ENCODE measurements at regions not wholly inside any gene's neighbourhood (a gene's known extent, or its start where the extent isn't known, plus 50 kb on each side); places are given as distances from the start of the nearest gene placed in this dataset.
A peak's percentile ranks its signal among the peaks of the same experiment; 100 is the strongest.

GRCh38 chr4:123304151-123304964 lies 92.2 kb upstream of the SPRY1 start:
- no peak overlapping the region for H3K27ac Mint-ChIP-seq
- H3K36me3 Mint-ChIP-seq, result no peaks in the 10 kb centered on the region
- peak; percentile 31 for ATAC-seq
- peaks cover 7% of the 10 kb centered on the region for H3K4me1 Mint-ChIP-seq
- H3K4me3 Mint-ChIP-seq, result no peak overlapping the region
- no peaks in the 10 kb centered on the region for H3K9me3 Mint-ChIP-seq
- DNase-seq (ENCODE audit: low spot score in 2 of 2), result no peak

GRCh38 chr4:123305736-123306135 lies 90.9 kb upstream of the SPRY1 start:
- H3K9me3 Mint-ChIP-seq, result no peaks in the 10 kb centered on the region
- no peaks in the 10 kb centered on the region for H3K36me3 Mint-ChIP-seq
- H3K4me1 Mint-ChIP-seq, result peaks cover 7% of the 10 kb centered on the region
- no peak overlapping the region for H3K4me3 Mint-ChIP-seq
- DNase-seq (ENCODE audit: low spot score in 2 of 2) (no peak), ATAC-seq (no peak)
- no peak overlapping the region for H3K27ac Mint-ChIP-seq

GRCh38 chr4:123306769-123307168 lies 89.8 kb upstream of the SPRY1 start:
- no peaks in the 10 kb centered on the region for H3K9me3 Mint-ChIP-seq
- no peak overlapping the region for H3K4me3 Mint-ChIP-seq
- no peak overlapping the region for H3K27ac Mint-ChIP-seq
- H3K4me1 Mint-ChIP-seq, result peaks cover 7% of the 10 kb centered on the region
- no peak for ATAC-seq
- no peak for DNase-seq (ENCODE audit: low spot score in 2 of 2)
- H3K36me3 Mint-ChIP-seq, result no peaks in the 10 kb centered on the region

- H3K4me3 Mint-ChIP-seq, result no peak overlapping the region
- no peak for DNase-seq (ENCODE audit: low spot score in 2 of 2)
- peaks cover 10% of the 10 kb centered on the region for H3K36me3 Mint-ChIP-seq
- H3K4me1 Mint-ChIP-seq, result peaks cover 7% of the 10 kb centered on the region
- no peak for ATAC-seq
- H3K9me3 Mint-ChIP-seq, result no peaks in the 10 kb centered on the region
- H3K27ac Mint-ChIP-seq, result no peak overlapping the region
These were observed 87.9 kb upstream of the SPRY1 start for GRCh38 chr4:123308667-123309066.

DNA sequence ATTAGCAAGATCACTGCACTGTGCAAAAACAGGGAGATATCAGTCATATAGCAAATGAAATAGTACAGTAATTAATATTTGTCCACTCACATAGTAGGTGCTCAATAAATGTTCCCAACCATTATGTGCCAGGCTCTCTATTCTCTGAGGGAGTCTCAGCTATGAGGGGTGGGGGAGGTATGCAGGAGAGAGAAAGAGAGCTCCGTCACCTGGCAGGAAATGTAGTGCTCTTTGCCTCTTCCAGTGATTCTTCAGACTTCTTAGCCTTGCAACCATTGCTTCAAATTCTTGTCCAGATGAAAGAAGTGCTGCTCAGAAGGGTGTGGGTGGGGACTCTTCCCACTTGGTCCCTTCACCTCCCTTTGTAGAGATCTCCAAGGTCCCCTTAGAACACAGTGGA lies 84.5 kb upstream of the SPRY1 start:
- Mint-ChIP-seq H3K27ac (no peak overlapping the region), H3K4me3 (no peak overlapping the region), H3K36me3 (peaks cover 33% of the 10 kb centered on the region), H3K9me3 (no peaks in the 10 kb centered on the region), H3K4me1 (no peaks in the 10 kb centered on the region)
- no peak for DNase-seq (ENCODE audit: low spot score in 2 of 2)
- no peak for ATAC-seq

GRCh38 chr4:123312951-123313592 lies 83.5 kb upstream of the SPRY1 start:
- Mint-ChIP-seq H3K27ac (no peak overlapping the region), H3K9me3 (no peaks in the 10 kb centered on the region), H3K4me1 (no peaks in the 10 kb centered on the region), H3K4me3 (no peak overlapping the region), H3K36me3 (peaks cover 33% of the 10 kb centered on the region)
- ATAC-seq (no peak), DNase-seq (ENCODE audit: low spot score in 2 of 2) (no peak)

GRCh38 chr4:123315617-123316016 lies 81.0 kb upstream of the SPRY1 start:
- Mint-ChIP-seq H3K27ac (no peak overlapping the region), H3K36me3 (peaks cover 33% of the 10 kb centered on the region), H3K4me3 (no peak overlapping the region), H3K9me3 (peaks cover 7% of the 10 kb centered on the region), H3K4me1 (no peaks in the 10 kb centered on the region)
- no peak for ATAC-seq
- DNase-seq (ENCODE audit: low spot score in 2 of 2), result no peak

GRCh38 chr4:123317211-123317610 lies 79.4 kb upstream of the SPRY1 start:
- no peaks in the 10 kb centered on the region for H3K4me1 Mint-ChIP-seq
- no peak overlapping the region for H3K27ac Mint-ChIP-seq
- H3K4me3 Mint-ChIP-seq, result no peak overlapping the region
- peaks cover 13% of the 10 kb centered on the region for H3K9me3 Mint-ChIP-seq
- ATAC-seq (no peak), DNase-seq (ENCODE audit: low spot score in 2 of 2) (no peak)
- peaks cover 33% of the 10 kb centered on the region for H3K36me3 Mint-ChIP-seq

DNA sequence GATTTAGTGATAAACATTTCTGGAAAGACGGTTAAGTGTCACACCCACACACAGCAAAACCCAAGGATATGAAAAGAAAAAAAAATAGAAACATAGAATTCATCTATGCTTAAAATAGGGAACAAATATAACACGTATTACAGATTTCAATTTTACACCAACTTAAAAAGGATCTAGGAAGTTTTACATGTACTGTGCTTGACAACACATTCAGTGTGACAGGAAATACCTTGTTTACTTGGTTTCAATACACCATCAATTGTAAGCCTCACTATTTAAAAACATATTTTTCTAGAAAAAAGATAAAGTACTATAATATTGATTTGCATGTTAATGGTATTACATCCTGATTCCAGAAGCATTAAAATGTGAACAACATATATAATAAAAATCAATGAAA lies 77.0 kb upstream of the SPRY1 start:
- DNase-seq (ENCODE audit: low spot score in 2 of 2) (no peak), ATAC-seq (no peak)
- H3K4me1 Mint-ChIP-seq, result no peaks in the 10 kb centered on the region
- H3K9me3 Mint-ChIP-seq, result peaks cover 21% of the 10 kb centered on the region
- H3K4me3 Mint-ChIP-seq, result no peak overlapping the region
- peaks cover 13% of the 10 kb centered on the region for H3K36me3 Mint-ChIP-seq
- H3K27ac Mint-ChIP-seq, result no peak overlapping the region

GRCh38 chr4:123323998-123324397 lies 72.6 kb upstream of the SPRY1 start:
- H3K27ac Mint-ChIP-seq, result no peak overlapping the region
- H3K4me3 Mint-ChIP-seq, result no peak overlapping the region
- ATAC-seq (no peak), DNase-seq (ENCODE audit: low spot score in 2 of 2) (no peak)
- H3K4me1 Mint-ChIP-seq, result no peaks in the 10 kb centered on the region
- peaks cover 22% of the 10 kb centered on the region for H3K9me3 Mint-ChIP-seq
- H3K36me3 Mint-ChIP-seq, result no peaks in the 10 kb centered on the region

DNA sequence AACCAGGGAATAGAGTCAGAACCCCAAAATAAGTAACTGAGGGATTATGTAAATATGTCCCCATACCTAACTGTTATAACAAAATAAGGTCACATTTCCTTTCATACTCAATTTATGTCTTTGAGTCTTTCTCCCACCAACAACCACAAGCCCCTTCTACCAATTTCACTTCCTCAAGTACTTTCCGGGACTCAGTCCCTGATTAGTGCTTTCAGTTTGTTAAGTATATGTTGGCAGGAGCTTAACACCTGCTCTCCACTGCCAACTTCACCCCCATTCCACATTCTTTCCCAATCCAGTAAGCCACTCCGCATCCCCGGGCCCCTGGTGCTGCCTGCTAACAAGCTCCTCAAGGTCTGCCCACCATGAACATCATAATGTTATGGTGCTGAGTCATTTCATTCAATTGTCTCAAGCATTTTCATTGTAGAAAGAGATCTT lies 71.3 kb upstream of the SPRY1 start:
- ATAC-seq (no peak), DNase-seq (ENCODE audit: low spot score in 2 of 2) (no peak)
- Mint-ChIP-seq H3K4me3 (no peak overlapping the region), H3K27ac (no peak overlapping the region), H3K36me3 (no peaks in the 10 kb centered on the region), H3K4me1 (no peaks in the 10 kb centered on the region), H3K9me3 (peaks cover 19% of the 10 kb centered on the region)

DNA sequence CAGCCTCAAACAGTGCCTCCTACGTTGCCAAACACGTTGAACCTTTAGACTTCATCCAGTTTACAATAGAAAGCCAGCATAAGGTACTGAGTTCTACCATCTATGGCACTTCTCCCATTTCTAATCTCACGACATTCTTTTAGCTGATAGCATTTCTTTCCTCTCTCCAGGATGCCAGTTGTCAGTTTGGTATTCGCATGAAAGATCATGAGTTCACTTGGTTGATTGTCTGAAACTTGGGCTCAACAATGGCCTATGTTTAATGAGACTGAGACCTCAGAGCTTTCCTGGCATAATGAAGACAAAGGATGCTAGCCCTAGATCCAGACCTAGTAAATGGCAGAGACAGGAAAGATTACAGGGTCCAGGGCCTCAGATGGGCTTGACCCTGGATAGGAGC lies 69.2 kb upstream of the SPRY1 start:
- ATAC-seq (no peak), DNase-seq (ENCODE audit: low spot score in 2 of 2) (no peak)
- H3K4me3 Mint-ChIP-seq, result no peak overlapping the region
- H3K9me3 Mint-ChIP-seq, result peaks cover 12% of the 10 kb centered on the region
- H3K4me1 Mint-ChIP-seq, result no peaks in the 10 kb centered on the region
- no peaks in the 10 kb centered on the region for H3K36me3 Mint-ChIP-seq
- H3K27ac Mint-ChIP-seq, result no peak overlapping the region

DNA sequence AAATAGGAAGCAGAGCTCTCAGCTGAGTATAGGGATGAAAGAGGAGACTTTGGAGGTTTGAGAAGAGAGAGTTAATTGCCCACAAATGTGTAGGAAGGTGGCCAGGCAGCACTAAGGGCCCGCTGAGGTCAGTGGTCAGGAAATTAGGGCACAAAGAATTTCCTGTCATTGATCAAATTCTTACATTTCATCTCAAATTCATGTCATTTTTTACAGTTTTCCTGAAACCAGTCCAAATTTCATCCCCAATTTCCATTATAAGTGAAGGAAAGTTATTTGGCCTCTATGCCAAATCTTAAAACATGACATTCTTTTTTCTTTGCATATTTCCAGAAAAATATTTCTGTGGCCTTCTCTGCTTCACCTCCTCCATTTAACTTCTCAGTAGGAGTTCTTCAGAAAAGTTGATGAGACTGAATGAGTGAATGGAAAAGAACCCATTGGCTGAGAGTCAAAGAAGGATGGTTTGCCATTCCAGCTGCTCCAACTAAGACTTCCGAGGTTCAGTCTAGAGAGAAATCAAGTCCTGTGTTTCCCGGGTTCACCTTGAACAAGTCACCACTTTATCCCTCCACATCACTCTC lies 68.7 kb upstream of the SPRY1 start:
- H3K27ac Mint-ChIP-seq, result no peak overlapping the region
- no peaks in the 10 kb centered on the region for H3K36me3 Mint-ChIP-seq
- DNase-seq (ENCODE audit: low spot score in 2 of 2) (no peak), ATAC-seq (no peak)
- H3K4me1 Mint-ChIP-seq, result no peaks in the 10 kb centered on the region
- H3K9me3 Mint-ChIP-seq, result peaks cover 9% of the 10 kb centered on the region
- H3K4me3 Mint-ChIP-seq, result no peak overlapping the region

DNA sequence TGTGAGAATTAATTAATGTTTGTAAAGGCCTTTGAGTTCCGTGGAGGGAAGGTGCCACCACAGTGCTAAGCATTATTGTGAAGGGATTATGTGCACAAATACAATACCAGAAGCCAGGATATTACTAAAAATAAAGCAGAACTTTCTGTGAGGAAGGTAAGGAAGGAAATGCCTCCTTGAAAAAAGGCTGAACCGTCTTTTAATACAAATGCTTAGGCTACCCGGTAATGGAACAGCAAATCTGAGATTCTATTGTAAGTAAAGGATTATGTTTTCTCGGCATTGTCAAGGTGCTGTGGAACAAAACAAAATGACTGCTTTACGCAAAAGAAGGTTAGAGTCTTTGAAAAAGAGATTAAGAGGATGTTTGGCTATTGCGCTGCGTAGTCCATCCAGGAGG lies 57.9 kb upstream of the SPRY1 start:
- H3K4me3 Mint-ChIP-seq, result no peak overlapping the region
- ATAC-seq, result no peak
- DNase-seq (ENCODE audit: low spot score in 2 of 2), result no peak
- no peaks in the 10 kb centered on the region for H3K36me3 Mint-ChIP-seq
- no peak overlapping the region for H3K27ac Mint-ChIP-seq
- peaks cover 8% of the 10 kb centered on the region for H3K4me1 Mint-ChIP-seq
- H3K9me3 Mint-ChIP-seq, result peaks cover 2% of the 10 kb centered on the region

- Mint-ChIP-seq H3K4me3 (no peak overlapping the region), H3K9me3 (peaks cover 2% of the 10 kb centered on the region), H3K36me3 (no peaks in the 10 kb centered on the region), H3K27ac (no peak overlapping the region), H3K4me1 (peaks cover 8% of the 10 kb centered on the region)
- DNase-seq (ENCODE audit: low spot score in 2 of 2), result no peak
- no peak for ATAC-seq
These were observed 56.9 kb upstream of the SPRY1 start for GRCh38 chr4:123339507-123340380.
